ENCODE measurements at regions not wholly inside any gene's neighbourhood (a gene's known extent, or its start where the extent isn't known, plus 50 kb on each side); places are given as distances from the start of the nearest gene placed in this dataset.

- TF ChIP-seq CTCF (IDR thresholded peaks at IDR 0.05; ENCODE audit: insufficient read depth, low read length) (no peak), GABPA (IDR thresholded peaks at IDR 0.05; ENCODE audit: low read depth) (no peak), POLR2AphosphoS5 (IDR thresholded peaks at IDR 0.05; ENCODE audit: low read depth) (no peak), REST (IDR thresholded peaks at IDR 0.05; ENCODE audit: insufficient replicate concordance, low read depth) (no peak), SPI1 (IDR thresholded peaks at IDR 0.05; ENCODE audit: borderline replicate concordance, low read depth) (no peak)
Measured at GRCh38 chr5:89307972-89308371, 425.0 kb upstream of the MEF2C start.
